OCI-LY3 (cell line): ENCODE measurements at regions not wholly inside any gene's neighbourhood (a gene's known extent, or its start where the extent isn't known, plus 50 kb on each side); places are given as distances from the start of the nearest gene placed in this dataset.

Source experiments
- CTCF ChIP-seq: fragments of 200-600, 300-600 bp; sonication (generic); IDR thresholded peaks from 2 replicates; pipeline ENCODE4 v1.5.1; 2014; ENCODE audit warnings: antibody characterized with exemption, low read length, low read depth
- EZH2phosphoT487 ChIP-seq: fragments of 200-600 bp; shearing (Covaris generic); IDR thresholded peaks from 2 replicates; pipeline ENCODE4 v1.6.1; 2018; ENCODE audit warnings: antibody characterized with exemption, mixed run types, low read depth

GRCh38 chr2:67165523-67165990, 231.6 kb upstream of the ETAA1 start:
- TF ChIP-seq EZH2phosphoT487 = no peak
- no peak for TF ChIP-seq CTCF
